NCI-H748 treated with DMSO at 0.1 percent for 48 hours (cell line): ENCODE measurements at regions not wholly inside any gene's neighbourhood (a gene's known extent, or its start where the extent isn't known, plus 50 kb on each side); places are given as distances from the start of the nearest gene placed in this dataset.

Experiments
- DNase-seq: peaks from one replicate; lab custom pipeline; 2025; lab: John Stamatoyannopoulos, UW

- no peak for DNase-seq
These were observed 261.0 kb downstream of the PDGFC start for GRCh38 chr4:156710365-156711192.

GRCh38 chr4:156705311-156705710 is 266.3 kb downstream of the PDGFC start:
- DNase-seq, result no peak

GRCh38 chr4:156695163-156695562 is 276.4 kb downstream of the PDGFC start:
- DNase-seq, result no peak

GRCh38 chr4:156694413-156694812 is 277.2 kb downstream of the PDGFC start:
- DNase-seq, result no peak

- no peak for DNase-seq
These were observed 278.0 kb downstream of the PDGFC start for GRCh38 chr4:156693557-156693956.

- DNase-seq, result no peak
These were observed 279.6 kb downstream of the PDGFC start for GRCh38 chr4:156692016-156692415.

- no peak for DNase-seq
These were observed 281.0 kb downstream of the PDGFC start for GRCh38 chr4:156690572-156690971.

GRCh38 chr4:156686120-156686519 is 285.5 kb downstream of the PDGFC start:
- DNase-seq, result no peak

- DNase-seq, result no peak
These were observed 286.3 kb downstream of the PDGFC start for GRCh38 chr4:156685308-156685707.

- no peak for DNase-seq
These were observed 293.9 kb downstream of the PDGFC start for GRCh38 chr4:156677656-156678055.

GRCh38 chr4:156677131-156677531 is 294.5 kb downstream of the PDGFC start:
- DNase-seq, result no peak

GRCh38 chr4:156676116-156676851 is 295.3 kb downstream of the PDGFC start:
- DNase-seq, result no peak

GRCh38 chr4:156673483-156673882 is 298.1 kb downstream of the PDGFC start:
- no peak for DNase-seq

GRCh38 chr4:156672492-156673305 is 298.9 kb downstream of the PDGFC start:
- DNase-seq, result no peak

- no peak for DNase-seq
These were observed 305.7 kb downstream of the PDGFC start for GRCh38 chr4:156665780-156666366.

- no peak for DNase-seq
These were observed 307.9 kb downstream of the PDGFC start for GRCh38 chr4:156663663-156664062.

- DNase-seq, result no peak
These were observed 308.7 kb downstream of the PDGFC start for GRCh38 chr4:156662921-156663320.

- no peak for DNase-seq
These were observed 310.0 kb downstream of the PDGFC start for GRCh38 chr4:156661555-156661954.

GRCh38 chr4:156660465-156660864 is 311.1 kb downstream of the PDGFC start:
- no peak for DNase-seq

- no peak for DNase-seq
These were observed 311.6 kb downstream of the PDGFC start for GRCh38 chr4:156659983-156660382.

- no peak for DNase-seq
These were observed 312.0 kb downstream of the PDGFC start for GRCh38 chr4:156659570-156659969.

GRCh38 chr4:156656896-156657295 is 314.7 kb downstream of the PDGFC start:
- no peak for DNase-seq
